Activated naive CD4-positive, alpha-beta T cell treated with anti-CD3 and anti-CD28 coated beads, Interleukin-2, amount 50 U/mL, for 24 hours (primary cell): ENCODE measurements at regions not wholly inside any gene's neighbourhood (a gene's known extent, or its start where the extent isn't known, plus 50 kb on each side); places are given as distances from the start of the nearest gene placed in this dataset.
"Not testable (repeated sequence)": the region's sequence is repeated elsewhere in the genome, so short reads cannot be mapped to it uniquely, and the experiment has no call there.

Source experiments
- H3K27ac Mint-ChIP-seq: one replicate; pipeline ENCODE4 v1.8.0; 2021; ENCODE audit warnings: mild to moderate bottlenecking, mixed read lengths
- H3K27me3 Mint-ChIP-seq: one replicate; pipeline ENCODE4 v1.8.0; 2021; ENCODE audit warnings: mixed read lengths
- H3K36me3 Mint-ChIP-seq: one replicate; pipeline ENCODE4 v1.8.0; 2021; ENCODE audit warnings: mixed read lengths
- H3K4me1 Mint-ChIP-seq: one replicate; pipeline ENCODE4 v1.8.0; 2021; ENCODE audit warnings: mixed read lengths
- H3K4me3 Mint-ChIP-seq: one replicate; pipeline ENCODE4 v1.8.0; 2021; ENCODE audit warnings: mild to moderate bottlenecking, mixed read lengths
- H3K9me3 Mint-ChIP-seq: one replicate; pipeline ENCODE4 v1.8.0; 2021; ENCODE audit warnings: mixed read lengths

GRCh38 chr4:66429276-66429675 lies 759.0 kb upstream of the EPHA5 start:
- Mint-ChIP-seq H3K9me3 (peaks cover 5% of the 10 kb centered on the region), H3K4me1 (no peaks in the 10 kb centered on the region), H3K36me3 (no peaks in the 10 kb centered on the region), H3K4me3 (no peak overlapping the region), H3K27me3 (no peaks in the 10 kb centered on the region), H3K27ac (no peak overlapping the region)

DNA sequence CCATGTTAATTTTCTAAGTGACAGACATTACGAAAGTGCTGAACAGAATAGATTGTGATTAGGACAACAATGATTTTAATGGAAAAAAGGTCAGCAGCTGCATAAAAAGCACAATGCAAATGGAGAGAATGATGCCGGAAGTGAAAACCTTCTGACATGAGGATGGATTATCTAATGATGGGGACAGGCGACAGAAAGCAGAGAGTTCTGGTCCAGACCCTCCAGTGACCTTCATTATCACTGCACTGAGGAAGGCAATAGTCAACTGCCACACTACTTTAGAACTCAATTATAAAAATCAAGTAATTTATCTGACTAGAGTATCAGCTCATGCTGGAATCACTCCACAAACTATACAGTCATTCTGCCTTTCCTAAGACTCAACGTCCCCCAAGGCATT lies 746.1 kb upstream of the EPHA5 start:
- H3K27me3 Mint-ChIP-seq: no peaks in the 10 kb centered on the region
- no peaks in the 10 kb centered on the region for H3K4me1 Mint-ChIP-seq
- peaks cover 9% of the 10 kb centered on the region for H3K9me3 Mint-ChIP-seq
- no peak overlapping the region for H3K27ac Mint-ChIP-seq
- H3K4me3 Mint-ChIP-seq: no peak overlapping the region
- no peaks in the 10 kb centered on the region for H3K36me3 Mint-ChIP-seq

- Mint-ChIP-seq H3K4me3 (no peak overlapping the region), H3K27me3 (no peaks in the 10 kb centered on the region), H3K27ac (no peak overlapping the region), H3K4me1 (no peaks in the 10 kb centered on the region), H3K9me3 (peaks cover 5% of the 10 kb centered on the region), H3K36me3 (no peaks in the 10 kb centered on the region)
Measured at GRCh38 chr4:66404141-66404540, 733.9 kb upstream of the EPHA5 start.

DNA sequence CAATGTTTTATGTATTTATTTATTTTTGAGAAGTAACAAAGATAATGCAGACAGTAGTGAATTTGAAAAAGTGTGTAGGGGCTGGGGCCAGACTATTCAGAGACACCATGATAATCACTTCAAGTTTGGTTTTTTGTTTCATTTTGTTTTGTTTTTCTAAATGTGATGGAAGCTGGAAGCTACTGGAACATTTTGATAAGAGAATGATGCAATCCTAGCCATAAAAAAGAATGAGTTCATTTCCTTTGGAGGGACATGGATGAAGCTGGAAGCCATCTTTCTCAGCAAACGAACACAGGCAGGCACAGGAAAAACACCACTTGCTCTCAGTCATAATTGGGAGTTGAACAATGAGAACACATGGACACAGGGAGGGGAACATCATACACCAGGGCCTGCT lies 706.6 kb upstream of the EPHA5 start:
- H3K27ac Mint-ChIP-seq: no peak overlapping the region
- H3K27me3 Mint-ChIP-seq: no peaks in the 10 kb centered on the region
- H3K9me3 Mint-ChIP-seq: no peaks in the 10 kb centered on the region
- no peak overlapping the region for H3K4me3 Mint-ChIP-seq
- no peaks in the 10 kb centered on the region for H3K4me1 Mint-ChIP-seq
- no peaks in the 10 kb centered on the region for H3K36me3 Mint-ChIP-seq

DNA sequence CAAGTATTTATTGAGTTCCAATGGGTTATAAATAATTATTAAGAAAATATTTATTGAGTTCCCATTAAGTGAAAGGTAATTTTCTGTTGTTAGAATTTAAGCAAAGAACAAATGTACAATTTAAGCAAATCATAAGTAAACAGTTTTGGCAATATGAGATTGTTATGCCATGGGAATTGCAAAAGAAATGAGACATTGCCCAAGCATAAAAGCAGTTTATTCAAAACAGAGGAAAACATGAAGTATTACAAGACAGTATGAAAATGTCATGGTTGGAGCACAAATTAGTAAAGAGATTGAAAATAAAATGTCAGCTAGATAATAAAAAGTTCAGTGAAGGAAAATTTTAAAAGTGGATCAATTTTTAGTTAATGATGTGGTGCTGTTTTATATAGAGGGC lies 706.1 kb upstream of the EPHA5 start:
- Mint-ChIP-seq H3K36me3 (no peaks in the 10 kb centered on the region), H3K9me3 (no peaks in the 10 kb centered on the region), H3K27ac (no peak overlapping the region), H3K4me1 (no peaks in the 10 kb centered on the region), H3K4me3 (no peak overlapping the region), H3K27me3 (no peaks in the 10 kb centered on the region)

GRCh38 chr4:66373268-66373667 lies 703.0 kb upstream of the EPHA5 start:
- no peaks in the 10 kb centered on the region for H3K9me3 Mint-ChIP-seq
- no peaks in the 10 kb centered on the region for H3K27me3 Mint-ChIP-seq
- H3K4me3 Mint-ChIP-seq: no peak overlapping the region
- H3K4me1 Mint-ChIP-seq: no peaks in the 10 kb centered on the region
- no peak overlapping the region for H3K27ac Mint-ChIP-seq
- no peaks in the 10 kb centered on the region for H3K36me3 Mint-ChIP-seq

DNA sequence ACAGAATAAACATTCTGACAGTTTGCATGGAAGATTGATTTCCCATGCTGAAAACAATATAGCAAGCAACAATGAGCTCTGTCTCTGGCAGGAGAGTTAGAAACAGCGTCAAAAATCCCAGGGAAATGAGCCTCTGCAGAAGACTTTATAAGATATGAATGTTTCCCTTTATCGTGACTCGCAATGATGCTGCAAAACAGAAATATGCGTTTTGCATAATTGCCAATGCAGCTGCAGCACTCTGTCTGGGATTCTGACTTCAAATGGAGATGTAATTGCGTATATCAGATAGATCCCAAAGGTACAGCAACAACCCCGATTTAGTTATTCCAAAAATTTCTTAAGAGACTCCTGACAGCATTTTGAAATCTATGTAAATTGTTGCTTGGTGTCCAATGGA lies 702.4 kb upstream of the EPHA5 start:
- H3K27ac Mint-ChIP-seq: no peak overlapping the region
- no peak overlapping the region for H3K4me3 Mint-ChIP-seq
- H3K4me1 Mint-ChIP-seq: no peaks in the 10 kb centered on the region
- no peaks in the 10 kb centered on the region for H3K27me3 Mint-ChIP-seq
- no peaks in the 10 kb centered on the region for H3K36me3 Mint-ChIP-seq
- H3K9me3 Mint-ChIP-seq: no peaks in the 10 kb centered on the region

DNA sequence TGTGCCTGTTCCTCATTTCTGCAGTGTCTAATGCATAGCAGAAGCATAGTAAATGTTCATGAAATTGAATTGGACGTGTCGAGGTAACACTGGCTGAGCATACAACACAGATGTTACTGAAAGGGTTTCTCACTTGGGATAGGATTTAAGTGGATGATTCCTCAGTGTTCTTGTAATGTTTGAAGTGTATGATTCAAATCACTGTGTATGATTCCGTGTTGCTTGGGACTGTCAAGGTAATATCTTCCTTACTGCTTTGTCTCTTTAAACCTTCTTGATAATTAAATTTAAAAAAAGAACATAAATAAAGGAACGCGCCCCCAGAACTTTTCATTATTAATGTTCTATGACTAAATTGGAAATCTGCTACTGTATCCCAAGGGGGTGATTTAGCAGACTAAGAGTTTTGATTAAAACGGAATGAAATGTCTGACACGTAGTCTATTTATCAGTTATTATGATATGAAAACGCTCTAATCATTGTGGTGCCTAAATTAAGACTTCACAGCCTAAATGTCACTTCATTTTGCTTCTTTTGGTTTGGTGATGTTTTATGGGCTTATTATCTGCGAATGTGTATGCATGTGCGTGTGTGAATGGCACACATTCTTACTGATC lies 696.9 kb upstream of the EPHA5 start:
- Mint-ChIP-seq H3K9me3 (no peaks in the 10 kb centered on the region), H3K27ac (no peak overlapping the region), H3K4me1 (no peaks in the 10 kb centered on the region), H3K27me3 (no peaks in the 10 kb centered on the region), H3K36me3 (no peaks in the 10 kb centered on the region), H3K4me3 (no peak overlapping the region)

GRCh38 chr4:66360395-66360794 lies 690.1 kb upstream of the EPHA5 start:
- not testable (repeated sequence) for H3K4me3 Mint-ChIP-seq, H3K4me1 Mint-ChIP-seq, H3K27ac Mint-ChIP-seq, H3K27me3 Mint-ChIP-seq, H3K36me3 Mint-ChIP-seq, H3K9me3 Mint-ChIP-seq

GRCh38 chr4:66357316-66357715 lies 687.0 kb upstream of the EPHA5 start:
- Mint-ChIP-seq H3K27ac (no peak overlapping the region), H3K4me3 (no peak overlapping the region), H3K9me3 (peaks cover 9% of the 10 kb centered on the region), H3K27me3 (no peaks in the 10 kb centered on the region), H3K36me3 (no peaks in the 10 kb centered on the region), H3K4me1 (no peaks in the 10 kb centered on the region)

GRCh38 chr4:66355328-66355727 lies 685.0 kb upstream of the EPHA5 start:
- peaks cover 9% of the 10 kb centered on the region for H3K9me3 Mint-ChIP-seq
- H3K27ac Mint-ChIP-seq: no peak overlapping the region
- H3K4me1 Mint-ChIP-seq: no peaks in the 10 kb centered on the region
- H3K36me3 Mint-ChIP-seq: no peaks in the 10 kb centered on the region
- H3K4me3 Mint-ChIP-seq: no peak overlapping the region
- H3K27me3 Mint-ChIP-seq: no peaks in the 10 kb centered on the region

GRCh38 chr4:66351761-66352160 lies 681.5 kb upstream of the EPHA5 start:
- Mint-ChIP-seq H3K27me3 (no peaks in the 10 kb centered on the region), H3K4me1 (no peaks in the 10 kb centered on the region), H3K27ac (no peak overlapping the region), H3K4me3 (no peak overlapping the region), H3K9me3 (peaks cover 9% of the 10 kb centered on the region), H3K36me3 (no peaks in the 10 kb centered on the region)

- H3K4me1 Mint-ChIP-seq: no peaks in the 10 kb centered on the region
- no peaks in the 10 kb centered on the region for H3K36me3 Mint-ChIP-seq
- peaks cover 4% of the 10 kb centered on the region for H3K9me3 Mint-ChIP-seq
- H3K27ac Mint-ChIP-seq: no peak overlapping the region
- H3K27me3 Mint-ChIP-seq: no peaks in the 10 kb centered on the region
- H3K4me3 Mint-ChIP-seq: no peak overlapping the region
Measured at GRCh38 chr4:66340286-66340893, 670.1 kb upstream of the EPHA5 start.

- no peaks in the 10 kb centered on the region for H3K27me3 Mint-ChIP-seq
- no peak overlapping the region for H3K4me3 Mint-ChIP-seq
- peaks cover 4% of the 10 kb centered on the region for H3K9me3 Mint-ChIP-seq
- no peaks in the 10 kb centered on the region for H3K36me3 Mint-ChIP-seq
- H3K4me1 Mint-ChIP-seq: no peaks in the 10 kb centered on the region
- no peak overlapping the region for H3K27ac Mint-ChIP-seq
Measured at GRCh38 chr4:66339007-66339406, 668.7 kb upstream of the EPHA5 start.

DNA sequence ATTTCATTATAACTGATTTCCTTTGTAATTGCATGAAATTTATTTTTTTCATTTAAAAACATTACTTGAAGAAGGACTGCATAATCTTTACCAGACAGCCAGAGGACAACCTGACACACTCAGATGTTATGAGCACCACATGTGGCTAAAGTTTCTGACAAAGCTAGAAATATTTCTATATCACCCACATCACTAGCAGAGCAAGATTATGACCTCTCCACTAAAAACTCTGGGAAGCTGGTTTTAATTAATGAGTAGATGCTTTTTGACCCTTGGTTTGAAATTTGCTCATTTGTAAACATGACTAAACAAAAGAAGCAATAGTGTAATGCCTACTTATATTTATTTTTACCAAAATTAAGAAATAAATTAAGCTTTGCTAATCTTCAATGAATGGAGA lies 661.5 kb upstream of the EPHA5 start:
- Mint-ChIP-seq H3K4me1 (no peaks in the 10 kb centered on the region), H3K27ac (no peak overlapping the region), H3K9me3 (no peaks in the 10 kb centered on the region), H3K36me3 (no peaks in the 10 kb centered on the region), H3K4me3 (no peak overlapping the region), H3K27me3 (no peaks in the 10 kb centered on the region)

- no peaks in the 10 kb centered on the region for H3K36me3 Mint-ChIP-seq
- H3K9me3 Mint-ChIP-seq: no peaks in the 10 kb centered on the region
- H3K4me1 Mint-ChIP-seq: no peaks in the 10 kb centered on the region
- no peaks in the 10 kb centered on the region for H3K27me3 Mint-ChIP-seq
- H3K4me3 Mint-ChIP-seq: no peak overlapping the region
- no peak overlapping the region for H3K27ac Mint-ChIP-seq
Measured at GRCh38 chr4:66330125-66330524, 659.8 kb upstream of the EPHA5 start.
